Erythroblast (primary cell): ENCODE measurements at regions not wholly inside any gene's neighbourhood (a gene's known extent, or its start where the extent isn't known, plus 50 kb on each side); places are given as distances from the start of the nearest gene placed in this dataset.

Experiments
- GATA1 ChIP-seq: IDR thresholded peaks from 2 replicates; pipeline ENCODE4 v1.6.1; 2011; ENCODE audit warnings: low read depth, mild to moderate bottlenecking, control low read depth, low read length, moderate library complexity
- POLR2A ChIP-seq: IDR thresholded peaks from 2 replicates; pipeline ENCODE4 v1.6.1; 2011; ENCODE audit warnings: mild to moderate bottlenecking, low read length

DNA sequence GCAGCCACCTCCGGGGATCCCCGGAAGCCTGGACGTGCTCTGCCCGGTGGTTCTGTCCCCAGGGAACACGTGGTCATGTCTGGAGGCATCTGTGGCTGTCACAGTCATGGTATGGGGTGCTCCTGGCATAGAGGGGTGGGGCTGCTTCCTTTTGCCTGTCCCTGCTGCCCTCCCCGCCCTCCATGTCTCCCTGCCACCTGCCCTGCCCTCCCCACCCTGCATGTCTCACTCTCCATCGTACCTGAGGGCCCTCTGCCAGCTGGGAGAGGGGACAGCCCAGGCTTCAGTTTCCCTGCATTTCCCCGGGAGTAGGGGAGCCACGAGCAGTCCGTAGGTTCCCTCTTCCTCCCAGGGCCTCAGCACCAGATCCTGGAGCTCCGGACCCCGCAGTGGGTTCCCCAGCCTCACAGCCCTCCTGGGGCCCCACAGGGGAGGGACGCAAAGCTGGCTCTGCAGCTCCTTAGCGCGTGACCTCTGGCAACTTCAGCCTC is 90.0 kb upstream of the CTDP1 start:
- TF ChIP-seq POLR2A (no peak), GATA1 (no peak)
